HG03521 (cell line): ENCODE measurements at regions not wholly inside any gene's neighbourhood (a gene's known extent, or its start where the extent isn't known, plus 50 kb on each side); places are given as distances from the start of the nearest gene placed in this dataset.

Source experiments
- ATAC-seq: cut with Tn5 transposase; IDR thresholded peaks from one replicate; pipeline ENCODE4 v1.9.1; 2021; ENCODE audit warnings: mild to moderate bottlenecking, moderate library complexity; ENCODE audit not compliant: unreplicated experiment

DNA sequence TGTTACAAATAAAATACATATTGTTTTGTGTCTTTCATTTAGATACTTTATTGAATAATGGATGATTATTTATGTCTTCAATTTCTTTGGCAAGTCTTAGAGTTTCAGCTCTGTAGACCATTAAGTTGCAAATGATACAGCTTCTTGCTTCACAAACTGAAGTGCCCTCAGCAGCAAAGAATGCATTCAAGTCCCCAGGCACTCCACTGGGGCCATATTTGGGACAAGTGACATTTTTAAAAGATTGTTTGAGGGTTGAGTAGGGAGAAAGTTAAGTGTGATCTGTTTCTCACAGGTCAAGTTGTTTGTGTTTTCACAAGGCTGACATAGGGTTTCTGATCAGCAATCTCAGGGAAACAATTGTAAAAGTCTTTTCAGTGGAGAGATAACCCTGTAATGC is 400.7 kb downstream of the PLA2G4A start:
- ATAC-seq: no peak

DNA sequence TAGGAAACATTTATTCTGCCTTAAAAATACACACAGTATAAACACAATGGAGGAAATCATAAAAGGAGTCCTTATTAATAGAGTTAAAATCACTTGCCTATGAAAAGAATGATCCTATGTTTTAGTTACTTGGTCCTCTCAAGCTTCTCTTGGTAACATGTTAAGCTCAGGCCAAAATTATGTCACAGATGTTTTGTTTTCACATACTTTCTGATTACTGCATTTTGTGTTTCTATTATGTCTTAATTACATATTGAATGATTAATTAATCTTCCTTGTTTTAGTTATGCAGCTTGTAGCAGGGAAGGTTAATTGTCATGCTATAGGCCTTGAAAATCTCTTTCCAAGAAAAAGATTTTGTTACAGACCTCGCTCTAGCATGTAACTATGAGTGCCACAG is 406.0 kb downstream of the PLA2G4A start:
- ATAC-seq: no peak

DNA sequence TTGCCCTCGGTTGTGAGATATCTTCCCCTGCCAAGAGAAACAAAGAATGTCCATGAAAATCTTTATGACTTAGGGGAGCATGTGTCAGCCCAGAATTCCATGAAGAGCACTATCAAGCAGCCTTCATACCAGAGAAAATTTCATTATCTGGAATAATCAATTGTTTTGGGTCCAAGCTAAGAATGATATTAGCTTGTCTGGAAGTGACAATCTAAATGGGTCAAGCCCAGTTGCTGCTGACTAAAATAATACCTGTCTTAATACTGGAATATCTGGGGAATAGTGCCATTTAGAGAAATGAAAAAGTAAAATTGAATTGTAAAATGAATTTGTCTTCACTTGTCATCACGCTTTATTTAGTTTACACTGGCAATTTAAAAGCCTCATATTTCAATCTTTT is 407.4 kb downstream of the PLA2G4A start:
- ATAC-seq: no peak

DNA sequence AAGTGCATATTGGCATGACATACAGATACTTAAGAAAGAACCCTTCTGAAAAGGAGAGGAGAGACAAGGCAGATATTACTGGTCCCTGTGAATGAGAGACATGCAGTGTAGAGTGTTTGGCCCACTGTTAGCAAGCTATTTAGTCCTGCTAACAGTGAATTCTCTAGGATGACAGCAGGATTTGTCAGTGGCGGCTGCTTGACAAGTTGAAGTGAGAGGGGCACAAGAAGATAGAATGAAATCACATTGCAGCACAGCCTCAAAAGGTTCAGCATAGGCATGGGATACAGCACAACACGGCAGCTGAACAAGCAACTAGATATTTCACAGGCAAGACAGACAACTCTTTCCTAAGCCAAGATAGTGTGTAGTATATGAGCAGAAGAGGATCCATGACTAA is 407.9 kb downstream of the PLA2G4A start:
- no peak for ATAC-seq

DNA sequence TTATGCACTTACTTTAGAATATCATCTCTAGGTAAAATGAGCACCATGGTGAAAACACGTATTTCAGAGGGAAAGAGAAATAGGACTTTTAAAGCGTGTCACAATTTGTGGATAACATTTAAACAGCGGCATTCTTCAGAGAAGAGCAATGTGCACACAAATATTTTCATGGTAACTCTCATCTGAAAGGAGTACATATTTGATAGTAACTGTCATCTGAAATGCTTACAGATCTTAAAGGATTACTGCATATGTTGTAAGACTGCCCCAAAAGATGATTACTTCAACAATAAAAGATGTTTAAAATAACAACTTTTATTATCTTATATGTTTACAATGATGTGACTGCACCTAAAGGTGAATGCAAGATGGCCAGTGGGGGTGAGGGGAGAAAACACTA is 408.8 kb downstream of the PLA2G4A start:
- ATAC-seq: no peak

DNA sequence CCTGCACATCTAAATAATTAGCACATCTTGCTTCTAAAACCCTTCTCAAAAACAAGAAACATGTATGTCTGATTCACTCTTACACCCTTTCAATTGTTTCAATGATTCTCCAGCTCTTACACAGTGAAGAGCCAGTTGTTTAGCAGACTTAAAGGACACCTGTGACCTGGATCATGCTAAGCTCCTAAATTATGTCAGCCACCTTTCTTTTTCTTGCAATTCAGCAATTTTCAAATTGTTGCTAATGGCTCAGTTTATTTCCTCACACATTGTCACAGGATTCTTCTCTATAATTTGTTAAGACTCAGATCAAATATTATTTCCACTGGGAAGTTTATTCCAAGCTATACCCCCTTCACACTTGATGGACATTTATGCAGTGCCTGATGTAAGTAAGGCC is 413.2 kb downstream of the PLA2G4A start:
- no peak for ATAC-seq

DNA sequence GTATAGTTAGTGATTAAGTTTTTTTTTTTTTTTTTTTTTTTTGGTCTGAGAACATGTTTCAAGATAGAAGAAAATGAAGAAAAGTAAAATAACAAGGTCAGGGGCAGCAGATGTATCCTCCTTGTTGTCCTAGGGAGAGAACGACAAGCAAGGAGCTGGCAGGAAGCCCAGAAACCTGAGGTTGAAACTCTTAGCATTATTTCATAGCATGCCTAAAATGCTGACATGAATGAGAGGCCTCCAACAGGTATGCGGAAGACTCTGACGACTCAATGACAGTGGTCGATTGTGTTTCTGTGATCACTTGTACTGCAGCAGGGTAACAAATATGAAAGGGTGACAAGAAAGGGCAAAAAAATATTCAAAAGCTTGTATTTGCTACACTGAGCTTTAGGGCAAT is 415.9 kb downstream of the PLA2G4A start:
- no peak for ATAC-seq

DNA sequence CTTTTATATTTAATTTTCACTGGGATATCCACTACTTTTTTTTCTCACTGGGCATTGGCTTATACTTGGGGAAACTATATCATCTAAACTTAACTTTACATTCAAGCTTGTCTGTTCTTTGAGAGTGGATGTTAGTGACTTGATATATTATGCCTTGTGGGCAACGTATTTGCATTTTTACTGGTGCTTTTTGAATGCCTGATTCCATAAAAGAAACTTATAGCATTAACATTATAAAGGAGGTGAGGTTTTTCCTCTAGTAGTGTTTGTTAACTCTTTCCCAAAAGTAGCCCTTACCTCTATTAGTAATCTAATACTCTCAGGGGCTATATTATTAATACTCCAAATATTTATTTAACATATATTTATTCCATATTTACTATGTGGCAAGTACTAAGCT is 416.5 kb downstream of the PLA2G4A start:
- no peak for ATAC-seq

DNA sequence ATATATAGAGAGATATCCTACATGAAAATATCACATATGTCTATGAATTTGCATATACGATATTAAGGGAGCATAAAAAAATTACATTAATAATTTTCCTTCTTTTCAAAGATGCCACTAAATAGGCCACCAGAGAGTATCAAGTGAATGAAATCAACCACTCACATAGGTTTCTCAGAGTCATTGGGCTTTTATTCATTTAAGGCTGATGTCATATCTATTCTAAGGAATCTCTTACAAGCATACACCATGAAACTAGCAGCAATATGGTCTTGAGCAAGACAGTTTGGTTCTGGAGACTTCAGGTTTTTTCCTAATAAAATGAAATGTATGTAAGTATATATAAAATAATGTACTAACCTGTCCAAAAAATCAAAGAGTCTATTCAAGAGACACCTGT is 420.4 kb downstream of the PLA2G4A start:
- ATAC-seq: no peak

DNA sequence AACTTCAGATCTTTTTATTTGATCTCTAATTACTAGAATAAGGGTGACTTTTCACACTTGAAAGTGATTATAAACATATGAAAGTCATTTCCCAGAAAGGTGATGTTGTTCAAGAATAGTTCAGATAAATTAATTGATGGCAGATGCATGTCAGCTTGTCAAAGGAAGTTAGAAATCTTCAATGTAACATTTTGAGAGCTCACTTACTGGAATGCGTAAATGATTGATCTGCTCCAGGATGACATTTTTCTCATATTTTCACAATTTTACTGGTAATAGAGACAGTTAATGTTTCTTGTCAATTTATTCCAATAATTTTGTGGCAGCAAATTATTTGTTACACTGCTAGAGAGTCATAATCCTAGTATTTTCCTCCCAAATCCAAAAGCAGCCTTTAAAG is 424.2 kb downstream of the PLA2G4A start:
- no peak for ATAC-seq

DNA sequence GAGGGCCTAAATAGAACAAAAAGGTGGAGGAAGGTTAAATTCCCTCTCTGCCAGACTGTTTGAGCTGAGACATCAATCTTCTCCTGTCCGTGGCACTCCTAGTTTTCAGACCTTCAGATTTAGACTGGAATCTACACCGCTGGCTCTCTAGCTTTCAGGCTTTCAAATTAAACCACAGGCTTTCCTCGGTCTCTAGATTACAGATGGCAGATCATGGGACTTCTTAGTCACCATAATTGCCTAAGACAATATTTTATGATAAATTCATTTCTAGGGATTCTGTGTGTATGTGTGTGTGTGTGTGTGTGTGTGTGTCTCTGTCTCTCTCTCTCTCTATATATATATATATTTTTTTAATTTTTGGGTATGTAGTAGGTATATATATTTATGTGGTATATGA is 428.7 kb downstream of the PLA2G4A start:
- ATAC-seq: no peak

DNA sequence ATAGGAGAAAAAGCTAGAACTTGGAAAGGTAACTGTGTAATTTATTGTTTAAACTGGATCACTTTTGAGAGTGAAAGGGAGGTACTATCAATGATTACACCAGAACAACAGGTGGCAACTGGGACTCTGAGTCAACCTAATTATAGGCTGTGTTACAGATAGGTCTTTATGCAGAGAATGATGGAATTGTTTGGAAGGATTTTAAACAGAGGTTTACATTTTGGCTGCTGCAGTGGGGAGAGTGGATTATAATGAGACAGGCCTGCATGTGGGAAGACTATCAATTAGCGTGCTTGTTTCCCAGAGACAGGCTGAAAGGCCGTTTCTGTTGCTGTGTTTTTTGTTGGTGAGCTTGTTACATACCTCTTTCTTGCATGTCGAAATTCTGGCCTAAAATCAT is 432.9 kb downstream of the PLA2G4A start:
- ATAC-seq: no peak

DNA sequence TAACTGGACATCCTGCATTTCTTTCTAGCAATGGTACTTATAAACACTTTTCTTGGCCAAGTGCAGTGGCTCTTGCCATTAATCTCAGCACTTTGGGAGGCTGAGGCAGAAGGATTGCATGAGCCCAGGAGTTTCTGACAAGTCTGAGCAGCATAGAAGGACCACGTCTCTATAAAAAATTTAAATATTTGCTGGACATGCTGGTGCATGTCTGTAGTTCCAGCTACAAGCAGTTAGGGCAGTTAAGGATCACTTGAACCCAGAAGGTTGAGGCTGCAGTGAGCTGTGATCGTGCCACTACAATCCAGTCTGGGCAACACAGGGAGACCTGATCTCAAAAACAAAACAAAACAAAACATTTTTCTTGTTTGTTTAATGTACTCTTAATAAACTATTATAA is 434.0 kb downstream of the PLA2G4A start:
- no peak for ATAC-seq

DNA sequence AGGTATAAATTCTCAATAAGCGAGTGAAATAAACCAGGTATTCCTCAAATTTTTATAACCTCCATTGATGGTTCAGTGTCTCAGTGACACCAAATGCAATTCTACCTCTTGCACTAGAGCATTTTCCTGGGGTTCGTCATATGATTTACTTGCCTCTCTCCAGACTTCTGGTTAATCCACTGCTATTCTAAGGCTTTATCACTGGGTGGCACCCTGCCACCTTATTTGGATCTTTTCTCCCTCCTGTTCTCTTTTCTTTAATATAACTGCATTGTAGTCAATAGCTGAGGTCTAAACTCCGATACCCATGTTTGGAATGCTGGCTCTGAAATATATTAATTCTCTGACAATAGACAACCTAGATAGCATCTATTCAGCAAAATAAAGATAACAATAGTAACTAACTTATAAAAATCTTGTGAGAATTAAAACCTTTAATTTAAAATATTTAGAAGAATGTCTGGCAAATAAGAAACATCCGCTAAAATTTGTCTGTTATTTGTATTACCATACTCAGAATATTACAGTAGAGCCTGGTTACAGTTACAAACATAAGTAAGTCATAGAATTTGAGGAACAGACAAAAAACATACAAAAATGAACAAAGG is 436.4 kb downstream of the PLA2G4A start:
- no peak for ATAC-seq

DNA sequence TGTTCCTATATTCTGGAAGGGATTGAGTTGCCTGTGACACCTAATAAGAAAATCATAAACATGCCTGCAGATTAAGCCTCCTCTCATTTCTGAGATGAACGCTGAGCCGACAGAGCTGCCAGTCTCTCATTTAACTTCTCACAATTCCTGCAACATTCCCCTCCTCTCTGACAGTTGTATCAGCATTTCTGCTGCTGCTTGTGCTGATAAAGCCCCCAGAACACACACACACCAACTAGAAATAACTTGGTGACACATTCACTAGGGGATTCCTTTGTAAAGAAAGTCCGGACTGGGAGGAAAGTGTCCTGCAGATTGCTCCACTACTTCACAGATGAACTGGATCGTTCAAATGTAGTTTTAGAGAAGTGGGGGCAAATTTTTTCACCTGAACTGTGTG is 437.3 kb downstream of the PLA2G4A start:
- ATAC-seq: no peak

DNA sequence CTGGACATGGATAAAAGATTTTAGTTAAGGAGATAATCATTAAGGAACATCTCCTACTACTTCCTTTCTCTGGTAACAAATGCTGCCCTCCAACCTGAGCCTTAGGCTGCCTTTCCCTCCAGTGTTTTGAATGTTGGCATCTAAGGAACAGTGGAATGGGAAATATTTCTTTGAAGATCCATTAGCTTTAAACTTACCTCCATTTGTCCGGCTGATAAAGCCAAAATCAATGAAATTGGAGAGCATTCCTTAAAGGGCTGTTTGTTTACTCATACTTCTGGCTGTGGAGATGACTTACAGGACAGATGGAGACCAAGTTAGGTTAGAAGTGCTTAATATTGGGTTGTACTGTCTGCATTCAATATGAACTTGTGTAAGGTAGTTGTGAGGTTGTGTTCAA is 439.1 kb downstream of the PLA2G4A start:
- no peak for ATAC-seq

DNA sequence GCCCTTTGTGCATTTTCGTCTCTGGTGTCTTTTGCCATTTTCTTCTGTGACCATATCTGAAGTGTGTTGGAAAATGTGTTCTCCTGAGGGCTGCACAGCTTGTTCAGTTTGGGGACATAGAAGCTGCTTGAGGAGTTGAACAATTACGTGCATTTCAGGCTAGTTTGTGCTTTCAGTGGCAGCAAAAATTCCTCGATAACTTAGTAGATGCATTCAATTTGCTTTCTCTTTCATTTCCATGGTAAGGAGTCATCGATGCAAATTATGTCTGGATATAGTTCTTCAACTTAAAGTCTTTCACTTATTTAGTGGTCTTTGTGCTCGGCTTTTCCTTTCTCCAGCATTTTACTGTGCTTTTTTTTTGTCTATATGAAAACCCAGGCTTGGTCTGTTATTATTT is 441.5 kb downstream of the PLA2G4A start:
- no peak for ATAC-seq

DNA sequence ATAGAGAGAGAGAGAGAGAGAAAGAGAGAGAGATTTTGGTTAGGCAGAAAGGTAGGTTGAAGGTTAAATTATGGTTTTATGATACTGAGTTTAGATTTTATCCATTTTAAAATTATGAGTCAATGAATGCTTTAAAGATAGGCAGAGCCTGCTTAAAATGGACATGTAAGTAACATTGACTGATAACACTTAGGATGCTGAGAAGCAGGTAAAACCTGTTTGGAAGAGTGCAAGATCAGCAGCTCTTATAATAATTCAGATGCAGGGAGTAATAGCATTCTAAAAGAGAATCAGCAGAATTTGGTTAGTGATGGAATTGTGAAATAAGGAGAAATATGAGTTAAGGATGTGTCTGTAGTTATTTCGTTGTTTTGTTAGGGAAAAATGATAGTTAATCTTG is 446.6 kb downstream of the PLA2G4A start:
- no peak for ATAC-seq

DNA sequence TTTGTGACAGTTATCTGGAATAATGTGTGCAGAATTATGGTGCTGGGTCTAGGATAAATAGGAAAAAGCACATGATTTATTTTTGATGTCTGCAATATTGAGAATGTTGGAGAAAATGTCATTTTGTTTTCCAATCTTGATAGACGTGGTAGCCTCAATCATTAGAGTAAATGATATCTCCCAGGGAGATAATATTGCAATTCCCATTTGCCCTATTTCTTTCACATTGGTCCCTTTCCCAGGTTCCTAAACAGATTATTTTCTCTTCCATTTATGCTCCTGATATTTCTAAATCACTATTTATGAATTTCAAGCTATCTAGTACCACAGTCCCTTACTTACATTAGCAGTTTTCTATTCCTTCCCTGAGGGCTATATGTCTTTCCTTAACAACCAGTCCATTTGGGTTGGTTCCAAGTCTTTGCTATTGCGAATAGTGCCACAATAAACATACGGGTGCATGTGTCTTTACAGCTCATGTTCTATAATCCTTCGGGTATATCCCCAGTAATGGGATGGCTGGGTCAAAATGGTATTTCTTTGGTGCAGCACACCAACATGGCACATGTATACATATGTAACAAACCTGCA is 447.3 kb downstream of the PLA2G4A start:
- ATAC-seq: no peak

DNA sequence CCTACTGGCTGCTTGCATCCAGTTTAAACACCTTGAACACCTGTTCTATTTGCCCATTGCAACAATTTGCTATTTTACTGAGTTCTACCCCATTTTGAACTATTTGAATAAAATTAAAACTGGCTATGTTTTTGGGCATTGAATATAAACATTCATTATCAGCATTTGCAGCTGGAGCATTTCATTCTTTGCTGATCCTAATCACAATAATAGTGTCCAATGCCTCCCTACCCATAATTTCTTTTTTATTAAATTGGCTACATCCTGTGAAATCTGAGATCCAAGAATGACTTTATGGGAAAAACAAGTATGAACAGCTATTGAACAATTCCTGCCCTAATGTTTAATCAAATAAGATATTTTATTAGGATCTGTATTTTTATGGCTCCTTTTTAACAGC is 447.9 kb downstream of the PLA2G4A start:
- ATAC-seq: no peak

DNA sequence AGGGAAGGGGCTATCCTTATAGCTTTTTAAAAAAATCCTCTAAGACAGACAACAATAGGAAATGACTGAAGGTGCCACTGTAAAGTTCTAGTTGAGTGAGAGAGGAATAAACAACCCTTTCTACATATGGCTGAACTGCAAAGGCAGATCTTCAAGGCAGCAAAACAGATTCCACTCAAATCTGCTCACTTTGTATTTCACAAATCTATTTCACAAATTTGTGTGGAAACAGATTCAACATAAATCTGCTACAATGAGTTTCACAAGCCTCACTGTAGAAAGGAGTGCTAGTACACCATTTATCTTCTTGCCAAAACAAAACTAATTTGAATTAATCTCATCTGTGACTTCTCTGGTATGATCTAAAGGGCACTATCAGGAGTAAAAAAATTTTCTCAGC is 451.3 kb downstream of the PLA2G4A start:
- no peak for ATAC-seq

DNA sequence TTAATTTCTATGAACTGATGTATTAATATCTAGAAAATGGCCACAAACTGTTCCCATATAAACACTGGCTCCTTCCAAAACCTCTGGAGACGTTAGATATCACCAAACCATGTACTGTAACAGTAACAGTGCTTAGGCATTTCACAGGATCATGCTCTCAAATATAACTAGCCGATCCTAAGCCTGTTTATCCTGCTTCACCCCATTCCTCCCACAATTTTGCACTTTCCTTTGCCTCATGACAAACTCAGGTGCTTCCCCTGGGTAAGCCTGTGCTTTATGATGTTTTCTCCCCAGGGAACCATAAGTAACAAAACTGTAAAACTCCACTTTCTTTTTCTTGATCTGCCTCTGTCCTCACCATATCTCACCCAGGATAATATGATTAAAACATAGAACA is 452.3 kb downstream of the PLA2G4A start:
- ATAC-seq: no peak

DNA sequence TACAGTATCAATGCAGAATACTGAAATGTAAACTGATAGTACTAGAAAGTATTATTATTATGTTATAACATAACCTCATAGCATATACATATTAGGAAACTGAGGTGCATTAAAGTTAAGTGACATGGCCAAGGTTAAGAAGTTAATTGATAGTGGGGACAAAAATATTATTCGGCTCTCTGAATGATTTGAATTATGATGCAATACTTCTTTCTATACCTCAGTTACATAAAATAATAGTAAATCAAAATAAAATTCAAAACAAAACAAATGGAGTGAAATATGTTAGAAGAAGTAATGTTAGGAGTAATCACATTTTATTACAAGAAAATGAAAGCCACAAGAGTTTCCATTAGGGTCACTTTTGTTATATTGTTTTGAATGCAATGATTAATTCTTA is 455.2 kb downstream of the PLA2G4A start:
- no peak for ATAC-seq
